Stomach (tissue), 4 donors: ENCODE measurements at regions not wholly inside any gene's neighbourhood (a gene's known extent, or its start where the extent isn't known, plus 50 kb on each side); places are given as distances from the start of the nearest gene placed in this dataset.

Experiments used
- EP300 ChIP-seq: sonication (generic); formaldehyde crosslinking; IDR thresholded peaks from one replicate; pipeline ENCODE4 v1.6.1; 2017; ENCODE audit warnings: antibody characterized with exemption
- POLR2A ChIP-seq, 4 donors: fragments of 450-650 bp; IDR thresholded peaks; one replicate each; pipeline ENCODE4 v1.6.1; 2016; ENCODE audit warnings: antibody characterized with exemption in 4 of 4, control low read depth in 2 of 4, mild to moderate bottlenecking in 1 of 4, moderate library complexity in 1 of 4
- POLR2AphosphoS5 ChIP-seq, 3 donors: sonication (generic); formaldehyde crosslinking; IDR thresholded peaks; one replicate each; pipeline ENCODE4 v1.6.1; 2016; ENCODE audit warnings: antibody characterized with exemption in 3 of 3
- TF ChIP-seq, protein P1 (sequence below), 7 experiments: fragments of 450-650 bp in 4 of 7; fragments of 200-600 bp in 3 of 7; sonication (generic) in 3 of 7; IDR thresholded peaks; one replicate each; pipeline ENCODE4 v1.5.1; 2016 to 2019; ENCODE audit warnings: antibody characterized with exemption in 7 of 7, control low read depth in 2 of 7, mild to moderate bottlenecking in 1 of 7

DNA sequence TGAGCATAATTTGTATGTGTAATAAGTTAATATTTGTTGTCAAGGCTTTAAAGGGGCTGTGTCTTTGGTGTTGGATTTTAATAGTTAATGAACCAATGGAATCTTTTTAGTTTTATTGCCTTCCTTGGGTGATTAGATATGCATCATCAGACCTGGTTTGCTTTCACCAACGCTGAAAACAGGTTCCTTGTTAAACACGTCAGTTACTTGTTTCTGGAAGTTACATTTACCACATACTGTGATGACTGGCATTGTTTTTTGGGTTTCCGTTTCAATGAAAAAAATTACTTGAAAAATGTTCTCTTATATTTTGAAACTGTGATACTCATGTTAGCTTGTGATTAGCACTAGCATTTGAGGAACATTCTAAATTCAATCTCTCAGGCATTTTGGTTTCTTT is 58.6 kb upstream of the RNF144B start:
- TF ChIP-seq POLR2A (IDR thresholded peaks at IDR 0.05) (no peak), POLR2AphosphoS5 (IDR thresholded peaks at IDR 0.05) (no peak), EP300 (no peak)
- TF ChIP-seq, protein P1, sequence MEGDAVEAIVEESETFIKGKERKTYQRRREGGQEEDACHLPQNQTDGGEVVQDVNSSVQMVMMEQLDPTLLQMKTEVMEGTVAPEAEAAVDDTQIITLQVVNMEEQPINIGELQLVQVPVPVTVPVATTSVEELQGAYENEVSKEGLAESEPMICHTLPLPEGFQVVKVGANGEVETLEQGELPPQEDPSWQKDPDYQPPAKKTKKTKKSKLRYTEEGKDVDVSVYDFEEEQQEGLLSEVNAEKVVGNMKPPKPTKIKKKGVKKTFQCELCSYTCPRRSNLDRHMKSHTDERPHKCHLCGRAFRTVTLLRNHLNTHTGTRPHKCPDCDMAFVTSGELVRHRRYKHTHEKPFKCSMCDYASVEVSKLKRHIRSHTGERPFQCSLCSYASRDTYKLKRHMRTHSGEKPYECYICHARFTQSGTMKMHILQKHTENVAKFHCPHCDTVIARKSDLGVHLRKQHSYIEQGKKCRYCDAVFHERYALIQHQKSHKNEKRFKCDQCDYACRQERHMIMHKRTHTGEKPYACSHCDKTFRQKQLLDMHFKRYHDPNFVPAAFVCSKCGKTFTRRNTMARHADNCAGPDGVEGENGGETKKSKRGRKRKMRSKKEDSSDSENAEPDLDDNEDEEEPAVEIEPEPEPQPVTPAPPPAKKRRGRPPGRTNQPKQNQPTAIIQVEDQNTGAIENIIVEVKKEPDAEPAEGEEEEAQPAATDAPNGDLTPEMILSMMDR (IDR thresholded peaks at IDR 0.05) = no peak
